ENCODE measurements at regions not wholly inside any gene's neighbourhood (a gene's known extent, or its start where the extent isn't known, plus 50 kb on each side); places are given as distances from the start of the nearest gene placed in this dataset.
"Not testable (repeated sequence)": the region's sequence is repeated elsewhere in the genome, so short reads cannot be mapped to it uniquely, and the experiment has no call there.

DNA sequence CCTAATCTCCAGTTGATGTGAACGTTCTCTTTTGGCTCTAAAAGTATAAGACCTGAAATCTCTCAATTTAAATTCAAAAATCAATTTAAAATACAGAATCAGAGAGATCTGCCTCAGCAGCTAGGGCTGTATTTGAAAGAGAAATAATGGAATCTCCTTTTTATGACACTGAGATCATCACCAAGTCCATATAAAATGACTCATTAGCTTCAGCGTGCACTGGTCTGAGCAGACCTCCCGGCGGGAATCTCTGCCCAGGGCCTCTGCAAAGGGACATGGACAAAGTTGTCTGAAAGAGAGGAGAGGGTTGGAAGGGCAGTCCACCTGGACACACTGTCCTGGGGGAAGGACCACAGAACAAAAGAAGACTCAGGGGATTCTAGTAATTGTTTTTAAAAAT, 855.6 kb downstream of the EFNB2 start:
- H3K4me1 ChIP-seq: no peaks in the 10 kb centered on the region
- H3K9me3 ChIP-seq: no peaks in the 10 kb centered on the region
- 93% methylated on average over 4 of the region's 4 CpGs for WGBS
- no peak overlapping the region for H3K27ac ChIP-seq (replicated peaks in 1 of 4)
- H3K4me3 ChIP-seq: no peak overlapping the region
- no peaks in the 10 kb centered on the region for H3K36me3 ChIP-seq
- DNase-seq (ENCODE audit: extremely low spot score): no peak
- intact Hi-C loops (cut with DNase I): no loop called here
- no peak for TF ChIP-seq CTCF (IDR thresholded peaks at IDR 0.05)
- no peak for TF ChIP-seq EP300 (IDR thresholded peaks at IDR 0.05)
- no peak for TF ChIP-seq POLR2AphosphoS5 (IDR thresholded peaks at IDR 0.05)
- TF ChIP-seq POLR2A (IDR thresholded peaks at IDR 0.05; ENCODE audit: low read depth): no peak
- H3K27me3 ChIP-seq: no peaks in the 10 kb centered on the region

DNA sequence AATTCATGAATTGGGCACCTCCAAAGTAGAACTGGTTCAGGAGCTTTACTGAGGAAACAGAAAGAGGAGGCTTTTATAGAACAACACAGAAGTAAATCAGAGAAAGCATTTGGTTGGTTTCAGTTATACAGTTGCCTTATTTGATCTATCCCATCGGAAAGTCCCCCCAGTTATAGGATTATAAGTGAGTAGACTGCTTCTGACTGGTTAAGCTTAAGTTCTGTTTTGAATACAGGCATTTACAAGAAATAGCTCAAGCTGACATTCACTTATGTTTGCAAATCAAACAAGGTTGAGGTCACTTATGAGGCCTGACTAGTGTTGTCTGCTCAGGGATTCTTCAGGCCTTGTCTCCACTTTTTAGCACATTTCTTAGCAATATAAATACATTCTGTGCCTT, 857.4 kb downstream of the EFNB2 start:
- H3K4me1 ChIP-seq: no peaks in the 10 kb centered on the region
- DNase-seq (ENCODE audit: extremely low spot score): no peak
- no peak overlapping the region for H3K4me3 ChIP-seq
- H3K36me3 ChIP-seq: no peaks in the 10 kb centered on the region
- 81% methylated on average over 1 of the region's 1 CpG for WGBS
- no peaks in the 10 kb centered on the region for H3K27me3 ChIP-seq
- no peaks in the 10 kb centered on the region for H3K9me3 ChIP-seq
- no peak overlapping the region for H3K27ac ChIP-seq (replicated peaks in 1 of 4)
- intact Hi-C loops (cut with DNase I): no loop called here
- TF ChIP-seq POLR2AphosphoS5 (IDR thresholded peaks at IDR 0.05) (no peak), CTCF (IDR thresholded peaks at IDR 0.05) (no peak), EP300 (IDR thresholded peaks at IDR 0.05) (no peak), POLR2A (IDR thresholded peaks at IDR 0.05; ENCODE audit: low read depth) (no peak)

- 80% methylated on average over 4 of the region's 4 CpGs for WGBS
- H3K27ac ChIP-seq (replicated peaks in 1 of 4): no peak overlapping the region
- TF ChIP-seq EP300 (IDR thresholded peaks at IDR 0.05): no peak
- no peak for TF ChIP-seq POLR2AphosphoS5 (IDR thresholded peaks at IDR 0.05)
- no peak for TF ChIP-seq CTCF (IDR thresholded peaks at IDR 0.05)
- no peak for TF ChIP-seq POLR2A (IDR thresholded peaks at IDR 0.05; ENCODE audit: low read depth)
- no peak for DNase-seq (ENCODE audit: extremely low spot score)
- no peaks in the 10 kb centered on the region for H3K4me1 ChIP-seq
- no peak overlapping the region for H3K4me3 ChIP-seq
- H3K27me3 ChIP-seq: no peaks in the 10 kb centered on the region
- no peaks in the 10 kb centered on the region for H3K9me3 ChIP-seq
- intact Hi-C loops (cut with DNase I): no loop called here
- H3K36me3 ChIP-seq: no peaks in the 10 kb centered on the region
These were observed 862.6 kb downstream of the EFNB2 start for GRCh38 chr13:105672881-105673280.

DNA sequence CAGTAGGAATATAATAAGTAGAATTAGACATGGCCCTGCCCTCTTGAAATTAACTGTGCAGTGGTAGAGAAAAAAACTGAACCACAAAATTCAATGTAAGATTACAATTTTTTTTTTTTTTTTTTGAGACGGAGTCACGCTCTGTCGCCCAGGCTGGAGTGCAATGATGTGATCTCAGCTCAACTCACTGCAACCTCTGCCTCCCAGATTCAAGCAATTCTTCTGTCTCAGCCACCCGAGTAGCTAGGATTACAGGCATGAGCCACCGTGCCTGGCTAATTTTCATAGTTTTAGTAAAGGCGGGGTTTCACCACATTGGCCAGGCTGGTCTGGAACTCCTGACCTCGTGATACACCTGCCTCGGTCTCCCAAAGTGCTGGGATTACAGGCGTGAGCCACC, 864.3 kb downstream of the EFNB2 start:
- H3K4me1 ChIP-seq; intact Hi-C loops (cut with DNase I); DNase-seq (ENCODE audit: extremely low spot score); H3K27ac ChIP-seq (replicated peaks in 1 of 4); H3K27me3 ChIP-seq; H3K4me3 ChIP-seq; H3K36me3 ChIP-seq; H3K9me3 ChIP-seq: not testable (repeated sequence)
- WGBS: 99% methylated on average over 9 of the region's 9 CpGs

GRCh38 chr13:105670179-105670990, 865.1 kb downstream of the EFNB2 start:
- H3K27me3 ChIP-seq: no peaks in the 10 kb centered on the region
- no peaks in the 10 kb centered on the region for H3K9me3 ChIP-seq
- DNase-seq (ENCODE audit: extremely low spot score): no peak
- TF ChIP-seq EP300 (IDR thresholded peaks at IDR 0.05): no peak
- TF ChIP-seq CTCF (IDR thresholded peaks at IDR 0.05): no peak
- no peak for TF ChIP-seq POLR2AphosphoS5 (IDR thresholded peaks at IDR 0.05)
- TF ChIP-seq POLR2A (IDR thresholded peaks at IDR 0.05; ENCODE audit: low read depth): no peak
- 78% methylated on average over 3 of the region's 3 CpGs for WGBS
- no peak overlapping the region for H3K27ac ChIP-seq (replicated peaks in 1 of 4)
- H3K4me3 ChIP-seq: no peak overlapping the region
- intact Hi-C loops (cut with DNase I): no loop called here
- no peaks in the 10 kb centered on the region for H3K36me3 ChIP-seq
- no peaks in the 10 kb centered on the region for H3K4me1 ChIP-seq

Measured in esophagus muscularis mucosa (tissue), 4 donors.